Activated CD8-positive, alpha-beta memory T cell treated with anti-CD3 and anti-CD28 coated beads, Interleukin-2, amount 50 U/mL, for 48 hours (primary cell): ENCODE measurements at regions not wholly inside any gene's neighbourhood (a gene's known extent, or its start where the extent isn't known, plus 50 kb on each side); places are given as distances from the start of the nearest gene placed in this dataset.
"Not testable (repeated sequence)": the region's sequence is repeated elsewhere in the genome, so short reads cannot be mapped to it uniquely, and the experiment has no call there.

Source experiments
- DNase-seq: peaks from one replicate; pipeline ENCODE4 v3.0.0-alpha.2; 2020

DNA sequence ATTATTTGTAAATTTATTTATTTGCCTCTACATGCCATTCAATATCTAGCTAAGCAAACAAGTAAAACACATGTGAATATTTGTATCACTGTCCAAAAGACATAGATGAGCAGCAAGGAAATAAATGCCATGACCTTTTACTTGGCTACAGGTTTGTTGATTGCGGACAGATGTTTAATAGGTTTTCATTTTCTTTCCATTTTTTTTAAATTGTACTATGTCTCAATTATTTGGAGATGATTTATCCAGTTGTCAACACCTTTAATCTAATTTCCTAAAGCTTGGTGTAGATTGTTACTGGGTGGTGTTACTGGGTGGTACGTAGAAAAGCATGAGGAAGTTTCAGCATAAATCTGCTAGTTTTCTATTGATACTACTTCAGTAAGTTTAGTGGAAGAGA is 560.6 kb upstream of the SPRY2 start:
- no peak for DNase-seq

GRCh38 chr13:80901111-80901510 is 560.2 kb upstream of the SPRY2 start:
- DNase-seq: no peak

- DNase-seq: no peak
Measured at GRCh38 chr13:80900561-80900960, 559.6 kb upstream of the SPRY2 start.

GRCh38 chr13:80897641-80898040 is 556.7 kb upstream of the SPRY2 start:
- DNase-seq: not testable (repeated sequence)

- DNase-seq: no peak
Measured at GRCh38 chr13:80894917-80895316, 554.0 kb upstream of the SPRY2 start.

- DNase-seq: no peak
Measured at GRCh38 chr13:80889829-80890228, 548.9 kb upstream of the SPRY2 start.

DNA sequence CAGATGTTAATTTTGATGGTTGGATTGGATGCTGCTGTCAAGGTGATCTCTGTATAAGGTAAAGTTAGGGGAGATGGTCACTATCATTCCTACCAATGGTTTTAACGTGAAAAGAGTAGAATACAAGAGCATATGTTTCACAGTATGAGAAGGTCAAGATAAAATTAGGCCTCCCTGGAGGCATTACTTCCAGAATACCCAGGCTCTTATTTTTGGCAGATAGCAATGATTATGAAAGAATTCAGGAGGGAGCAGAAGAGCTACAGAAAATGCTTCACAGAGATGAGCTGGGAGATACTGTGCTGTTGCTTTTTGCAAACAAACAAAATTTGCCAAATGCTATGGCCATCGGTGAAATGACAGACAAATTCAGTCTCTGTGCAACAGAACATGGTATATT is 547.5 kb upstream of the SPRY2 start:
- DNase-seq: no peak

- no peak for DNase-seq
Measured at GRCh38 chr13:80884056-80884785, 543.3 kb upstream of the SPRY2 start.

DNA sequence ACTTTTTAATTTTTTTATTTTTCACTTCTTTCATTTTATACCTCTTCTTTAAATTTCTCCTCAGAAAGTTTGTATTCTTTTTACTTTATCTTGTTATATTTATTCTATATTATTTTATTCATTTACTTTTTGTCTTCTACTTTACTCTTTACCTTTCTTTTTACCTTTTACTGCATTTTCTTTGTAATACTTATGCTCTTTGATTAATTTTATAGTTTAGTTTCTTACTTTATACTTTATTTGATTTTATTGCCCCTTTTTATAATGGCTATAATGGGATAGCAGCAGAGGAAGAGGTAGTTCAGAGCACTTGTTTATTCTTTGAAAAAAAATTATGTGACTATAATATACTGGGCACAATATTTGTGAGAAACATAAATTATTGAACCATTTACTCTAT is 542.6 kb upstream of the SPRY2 start:
- no peak for DNase-seq

- no peak for DNase-seq
Measured at GRCh38 chr13:80881942-80882445, 541.1 kb upstream of the SPRY2 start.

- DNase-seq: no peak
Measured at GRCh38 chr13:80881495-80881894, 540.6 kb upstream of the SPRY2 start.

GRCh38 chr13:80881034-80881433 is 540.1 kb upstream of the SPRY2 start:
- DNase-seq: no peak

DNA sequence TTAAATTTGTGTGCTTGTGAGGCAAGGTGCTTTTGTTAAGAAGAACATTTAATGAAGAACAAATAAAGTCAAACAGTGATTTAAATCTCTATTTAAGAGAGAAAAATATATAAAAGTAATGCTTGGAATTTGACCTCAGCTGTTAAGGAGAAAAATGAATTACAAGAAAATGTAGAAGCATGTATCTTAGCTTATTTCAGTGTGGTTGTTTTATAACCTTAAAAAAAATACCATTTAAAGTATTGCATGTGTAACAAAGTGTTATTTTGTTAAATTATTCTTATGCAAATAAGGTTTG is 537.0 kb upstream of the SPRY2 start:
- DNase-seq: no peak

GRCh38 chr13:80877209-80877943 is 536.5 kb upstream of the SPRY2 start:
- no peak for DNase-seq

DNA sequence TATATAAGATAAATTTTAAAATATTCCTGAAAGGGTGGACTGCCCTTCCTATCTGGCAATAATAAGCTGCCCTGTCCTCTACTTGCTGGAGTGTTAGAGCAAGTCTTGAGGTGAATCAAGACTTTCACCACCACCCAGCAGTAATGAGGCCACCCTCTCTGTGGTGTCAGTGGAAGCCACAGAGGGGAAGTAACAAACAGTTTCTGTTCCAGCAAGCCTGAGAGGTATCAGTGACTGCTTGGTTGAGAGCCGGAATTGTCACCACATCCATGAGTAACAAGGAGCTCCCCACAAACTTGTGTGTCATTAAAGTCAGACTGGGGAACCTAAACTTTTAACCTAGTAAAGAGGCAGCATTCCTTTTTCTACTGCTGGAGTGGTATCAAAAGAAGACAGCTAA is 532.7 kb upstream of the SPRY2 start:
- DNase-seq: no peak

GRCh38 chr13:80871971-80872370 is 531.0 kb upstream of the SPRY2 start:
- DNase-seq: not testable (repeated sequence)

DNA sequence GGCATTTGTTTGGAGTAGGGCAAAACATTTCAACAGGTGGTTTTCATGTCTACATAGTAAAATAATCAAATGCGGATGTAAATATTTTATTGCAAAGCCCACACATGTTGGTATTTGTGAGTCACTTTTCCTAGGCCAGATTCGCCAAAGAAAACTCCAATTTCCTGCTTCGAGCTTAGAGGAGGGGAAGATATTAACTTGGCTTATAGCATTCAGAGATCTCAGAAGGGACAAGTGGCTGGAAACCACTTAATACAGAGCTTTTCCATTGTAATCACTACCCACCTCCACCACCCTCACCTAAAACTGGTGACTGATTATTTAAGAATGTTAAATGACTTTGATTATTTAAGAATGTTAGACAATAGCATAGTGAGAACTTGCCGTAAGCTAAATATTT is 530.6 kb upstream of the SPRY2 start:
- no peak for DNase-seq

DNA sequence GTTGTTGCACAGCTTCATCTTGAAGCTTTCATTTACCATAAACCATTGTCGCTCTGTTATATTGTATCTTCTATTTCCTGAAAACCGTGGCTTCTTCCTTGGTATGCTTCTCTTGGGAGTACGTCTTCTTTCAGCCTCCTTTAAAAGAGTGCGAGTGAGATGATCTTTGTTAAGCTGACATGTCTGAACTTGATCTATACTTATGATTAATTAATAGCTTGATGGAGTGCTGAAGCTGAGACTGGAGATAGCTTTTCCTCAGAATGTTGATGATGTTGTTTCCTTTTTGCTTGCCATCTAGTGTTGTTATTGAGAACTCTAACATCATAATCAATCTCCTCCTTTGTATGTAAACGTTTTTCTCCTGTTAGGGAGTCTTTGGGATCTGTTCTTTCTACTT is 529.3 kb upstream of the SPRY2 start:
- no peak for DNase-seq

GRCh38 chr13:80866921-80867320 is 526.0 kb upstream of the SPRY2 start:
- no peak for DNase-seq

- no peak for DNase-seq
Measured at GRCh38 chr13:80865329-80865728, 524.4 kb upstream of the SPRY2 start.

- no peak for DNase-seq
Measured at GRCh38 chr13:80862456-80862855, 521.5 kb upstream of the SPRY2 start.

- DNase-seq: no peak
Measured at GRCh38 chr13:80860845-80861244, 519.9 kb upstream of the SPRY2 start.

DNA sequence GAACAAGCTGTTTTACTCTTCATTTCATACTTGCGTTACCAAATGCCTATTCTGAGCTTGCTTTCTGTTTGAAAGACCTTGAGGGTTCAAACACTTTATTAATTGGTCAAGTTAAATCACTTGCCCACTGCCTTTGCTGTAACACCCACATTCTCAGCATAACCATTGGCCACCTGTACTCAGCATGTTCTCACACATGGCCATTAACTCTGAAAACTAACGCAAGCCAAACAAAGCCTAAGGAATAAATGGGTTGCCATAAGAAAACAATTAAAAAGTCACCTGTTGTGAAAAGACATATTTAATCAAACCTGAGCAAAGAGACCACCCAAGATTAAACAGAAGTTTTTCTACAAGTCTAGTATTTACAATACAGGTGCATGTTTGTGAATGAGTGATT is 517.2 kb upstream of the SPRY2 start:
- no peak for DNase-seq

DNA sequence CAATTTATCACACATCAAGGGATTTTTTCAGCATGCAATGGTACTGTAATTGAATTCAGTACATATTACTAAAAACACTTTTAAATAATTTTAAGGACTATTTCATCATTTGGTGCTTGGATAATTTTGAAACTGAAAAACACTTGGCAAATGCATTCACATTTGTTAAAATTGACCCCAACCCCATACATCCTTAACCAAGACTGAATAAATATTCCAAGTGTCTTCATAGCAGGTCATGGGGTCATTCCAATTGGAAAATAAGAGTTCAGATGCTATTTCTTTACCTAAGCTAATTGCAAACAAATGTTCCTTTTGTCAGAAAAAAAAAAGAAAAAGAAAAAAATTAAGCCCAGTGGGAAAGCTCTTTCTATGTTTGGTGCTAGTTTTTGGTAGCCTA is 516.4 kb upstream of the SPRY2 start:
- no peak for DNase-seq

GRCh38 chr13:80850771-80851170 is 509.8 kb upstream of the SPRY2 start:
- no peak for DNase-seq
